IMR-90 (cell line): ENCODE measurements at regions not wholly inside any gene's neighbourhood (a gene's known extent, or its start where the extent isn't known, plus 50 kb on each side); places are given as distances from the start of the nearest gene placed in this dataset.

Experiments used
- ATAC-seq: fragments of 200-7000 bp; cut with Tn5 transposase; 2 replicates; pipeline ENCODE4 v1.9.1; 2020; ENCODE audit warnings: low read depth, mild to moderate bottlenecking, moderate library complexity
- BruUV-seq: library from RNA; stranded (reverse); fragments of 400-500 nt; replicated peaks from 2 replicates; lab custom pipeline; 2021; lab: Mats Ljungman, UMichigan
- CTCF ChIA-PET: fragments of 300-600 bp; formaldehyde crosslinking; extraction: SDS; loops from one replicate; lab custom pipeline; 2021; ENCODE audit warnings: antibody characterized with exemption; lab: Yijun Ruan, JAX
- POLR2A ChIA-PET: fragments of 300-600 bp; sonication (Branson Sonifier 250); formaldehyde crosslinking; loops from one replicate; lab custom pipeline; 2022; ENCODE audit warnings: antibody characterized with exemption; ENCODE audit not compliant: unreplicated experiment; lab: Charles Lee
- DNase-seq: peaks from one replicate; pipeline ENCODE4 v3.0.0; 2013
- H2AFZ ChIP-seq: replicated peaks from 2 replicates; pipeline ENCODE3; 2013; ENCODE audit warnings: low read length, mild to moderate bottlenecking; ENCODE audit not compliant: poor library complexity
- H2AK5ac ChIP-seq: 2 replicates; pipeline ENCODE4 v1.6.1; 2013; ENCODE audit warnings: low read depth, low read length, inconsistent platforms
- H2AK9ac ChIP-seq: replicated peaks from 2 replicates; pipeline ENCODE3; 2013; ENCODE audit warnings: mild to moderate bottlenecking, low read depth, low read length, moderate library complexity; ENCODE audit not compliant: poor library complexity
- H2BK120ac ChIP-seq: 2 replicates; pipeline ENCODE4 v1.6.1; 2013; ENCODE audit warnings: low read depth, low read length, inconsistent platforms
- H2BK15ac ChIP-seq: 3 replicates; pipeline ENCODE4 v1.6.1; 2013; ENCODE audit warnings: low read depth, low read length, inconsistent platforms
- H2BK20ac ChIP-seq: 2 replicates; pipeline ENCODE4 v1.6.1; 2013; ENCODE audit warnings: low read depth, mild to moderate bottlenecking, inconsistent platforms, low read length, moderate library complexity
- H2BK5ac ChIP-seq: 2 replicates; pipeline ENCODE4 v1.6.1; 2013; ENCODE audit warnings: mild to moderate bottlenecking, low read depth, low read length, inconsistent platforms; ENCODE audit not compliant: poor library complexity, severe bottlenecking
- H3K14ac ChIP-seq: replicated peaks from 2 replicates; pipeline ENCODE4 v1.6.1; 2013; ENCODE audit warnings: low read depth, low read length, inconsistent platforms
- H3K18ac ChIP-seq: 2 replicates; pipeline ENCODE4 v1.6.1; 2013; ENCODE audit warnings: low read depth, low read length, control low read depth
- H3K23ac ChIP-seq: 2 replicates; pipeline ENCODE4 v1.6.1; 2013; ENCODE audit warnings: low read depth, low read length, inconsistent platforms
- H3K27ac ChIP-seq: 2 replicates; pipeline ENCODE4 v1.5.1; 2013; ENCODE audit warnings: mild to moderate bottlenecking, control low read depth, low read length; ENCODE audit not compliant: insufficient read depth
- H3K27me3 ChIP-seq: 2 replicates; pipeline ENCODE4 v1.6.1; 2013; ENCODE audit warnings: low read length; ENCODE audit not compliant: control insufficient read depth, insufficient read depth
- H3K36me3 ChIP-seq: 2 replicates; pipeline ENCODE4 v1.6.1; 2013; ENCODE audit warnings: low read length, mixed read lengths; ENCODE audit not compliant: control insufficient read depth, insufficient read depth
- H3K4ac ChIP-seq: 2 replicates; pipeline ENCODE4 v1.6.1; 2013; ENCODE audit warnings: low read depth, low read length, inconsistent platforms
- H3K4me1 ChIP-seq: 2 replicates; pipeline ENCODE4 v1.6.1; 2013; ENCODE audit warnings: low read length, mixed read lengths; ENCODE audit not compliant: control insufficient read depth, insufficient read depth
- H3K4me2 ChIP-seq: 2 replicates; pipeline ENCODE4 v1.6.1; 2013; ENCODE audit warnings: low read depth, mild to moderate bottlenecking, control low read depth, low read length, moderate library complexity
- H3K4me3 ChIP-seq: 2 replicates; pipeline ENCODE4 v1.5.1; 2013; ENCODE audit warnings: low read depth, mild to moderate bottlenecking, control low read depth, low read length, moderate library complexity; ENCODE audit not compliant: insufficient read depth
- H3K56ac ChIP-seq: 2 replicates; pipeline ENCODE4 v1.6.1; 2013; ENCODE audit warnings: low read length, inconsistent platforms; ENCODE audit not compliant: insufficient read depth; ENCODE audit errors: extremely low read depth
- H3K79me1 ChIP-seq, 2 experiments: 2 replicates each; pipeline ENCODE4 v1.6.1; 2013; ENCODE audit warnings: low read length in 2 of 2, inconsistent platforms in 1 of 2, low read depth in 1 of 2
- H3K9ac ChIP-seq: 2 replicates; pipeline ENCODE4 v1.6.1; 2013; ENCODE audit warnings: low read depth, low read length, control low read depth
- H3K9me1 ChIP-seq: 2 replicates; pipeline ENCODE4 v1.6.1; 2013; ENCODE audit warnings: low read length, inconsistent platforms; ENCODE audit not compliant: insufficient read depth
- H3K9me3 ChIP-seq: 2 replicates; pipeline ENCODE4 v1.6.1; 2013; ENCODE audit warnings: low read length; ENCODE audit not compliant: control insufficient read depth, insufficient read depth
- H4K20me1 ChIP-seq: 2 replicates; pipeline ENCODE4 v1.6.1; 2013; ENCODE audit warnings: low read length, inconsistent platforms; ENCODE audit not compliant: insufficient read depth
- H4K5ac ChIP-seq: 2 replicates; pipeline ENCODE4 v1.6.1; 2013; ENCODE audit warnings: mild to moderate bottlenecking, low read depth, low read length, control low read depth
- H4K8ac ChIP-seq, 2 experiments: 2 replicates each; pipeline ENCODE4 v1.6.1; 2013; ENCODE audit warnings: low read depth in 2 of 2, low read length in 2 of 2, control low read depth in 1 of 2, inconsistent platforms in 1 of 2
- H4K91ac ChIP-seq: 2 replicates; pipeline ENCODE4 v1.6.1; 2013; ENCODE audit warnings: low read depth, low read length, inconsistent platforms; ENCODE audit not compliant: insufficient read depth
- BHLHE40 ChIP-seq: fragments of 150-350 bp; IDR thresholded peaks from 2 replicates; pipeline ENCODE4 v1.6.1; 2016; ENCODE audit warnings: mild to moderate bottlenecking, low read depth, low read length
- CEBPB ChIP-seq: IDR thresholded peaks from 2 replicates; pipeline ENCODE4 v1.6.1; 2012; ENCODE audit warnings: low read depth, low read length, improper control_type of control experiment
- CTCF ChIP-seq: conservative IDR thresholded peaks from 2 replicates; pipeline ENCODE4 v1.5.1; 2012; ENCODE audit warnings: mild to moderate bottlenecking, low read depth, low read length, improper control_type of control experiment
- ELK1 ChIP-seq: fragments of 150-350 bp; IDR thresholded peaks from 2 replicates; pipeline ENCODE4 v1.6.1; 2016; ENCODE audit warnings: low read depth, mild to moderate bottlenecking, low read length, moderate library complexity, borderline replicate concordance
- FOS ChIP-seq: fragments of 150-350 bp; IDR thresholded peaks from 2 replicates; pipeline ENCODE4 v1.6.1; 2016; ENCODE audit warnings: low read depth, low read length
- MAFK ChIP-seq: IDR thresholded peaks from 2 replicates; pipeline ENCODE4 v1.6.1; 2012; ENCODE audit warnings: low read depth, low read length, improper control_type of control experiment
- MAZ ChIP-seq: IDR thresholded peaks from 2 replicates; pipeline ENCODE4 v1.6.1; 2012; ENCODE audit warnings: low read depth, mild to moderate bottlenecking, low read length, improper control_type of control experiment, moderate library complexity, borderline replicate concordance
- NFE2L2 ChIP-seq: fragments of 150-350 bp; IDR thresholded peaks from 2 replicates; pipeline ENCODE4 v1.6.1; 2016; ENCODE audit warnings: low read depth, mild to moderate bottlenecking, low read length
- POLR2A ChIP-seq: IDR thresholded peaks from 2 replicates; pipeline ENCODE4 v1.6.1; 2012; ENCODE audit warnings: mild to moderate bottlenecking, low read depth, low read length
- WGBS, 2 experiments: methylation state at CpG; one replicate each; pipeline versions ENCODE4 v1.1.5 to v1.1.7; 2013; ENCODE audit warnings: missing lambda C conversion rate in 2 of 2; ENCODE audit not compliant: insufficient read length in 1 of 2; ENCODE audit errors: extremely low coverage in 2 of 2; 5-methylcytosine and 5-hydroxymethylcytosine counted together
- dilution Hi-C: fragments of 300-500 bp; cut with HindIII; formaldehyde crosslinking; loops from one replicate; pipeline ENCODE4 v1.14.3; 2018; ENCODE audit warnings: low sequenced_read_pairs; ENCODE audit not compliant: unreplicated experiment
- in situ Hi-C: fragments of 300-500 bp; cut with MboI; formaldehyde crosslinking; loops from 3 replicates; pipeline ENCODE4 v1.14.3; 2019; ENCODE audit warnings: low sequenced_read_pairs, inconsistent platforms, mixed read lengths
- intact Hi-C: fragments of 100-400 bp; cut with micrococcal nuclease; formaldehyde crosslinking; loops from 2 replicates; pipeline ENCODE4 v1.10.0; 2022

- H3K4me3 ChIP-seq: no peak overlapping the region
- in situ Hi-C loops: no loop called here
- H2BK15ac ChIP-seq: no peak overlapping the region
- DNase-seq (no peak), ATAC-seq (no peak)
- no peak overlapping the region for H2AK9ac ChIP-seq
- H3K27me3 ChIP-seq: no peaks in the 10 kb centered on the region
- H4K8ac ChIP-seq: no peak overlapping the region
- H2AFZ ChIP-seq: no peak overlapping the region
- intact Hi-C loops: loop anchor here (10.0 kb wide), 1 partner anchor 775 kb away; no protein-coding TSS in a partner anchor
- H3K18ac ChIP-seq: no peak overlapping the region
- no peak overlapping the region for H2BK5ac ChIP-seq
- no peak overlapping the region for H3K4me2 ChIP-seq
- no peak overlapping the region for H3K56ac ChIP-seq
- H3K9ac ChIP-seq: no peak overlapping the region
- no peaks in the 10 kb centered on the region for H3K36me3 ChIP-seq
- H3K79me1 ChIP-seq: no peaks in the 10 kb centered on the region
- H4K91ac ChIP-seq: no peak overlapping the region
- no peak overlapping the region for H4K5ac ChIP-seq
- POLR2A ChIA-PET: no interaction called here
- H4K20me1 ChIP-seq: no peaks in the 10 kb centered on the region
- H2AK5ac ChIP-seq: no peak overlapping the region
- H2BK20ac ChIP-seq: no peak overlapping the region
- no peak overlapping the region for H2BK120ac ChIP-seq
- BruUV-seq: no TSS peak
- peaks cover 2% of the 10 kb centered on the region for H3K9me3 ChIP-seq
- H3K4ac ChIP-seq: no peak overlapping the region
- WGBS, 2 experiments: no CpG with 5 or more reads among the region's 2 CpGs
- no peak overlapping the region for H3K14ac ChIP-seq
- CTCF ChIA-PET: no interaction called here
- no peak overlapping the region for H3K23ac ChIP-seq
- no peak overlapping the region for H3K27ac ChIP-seq
- TF ChIP-seq MAZ: no peak
- TF ChIP-seq CEBPB: no peak
- no peak for TF ChIP-seq CTCF
- TF ChIP-seq ELK1: no peak
- no peak for TF ChIP-seq BHLHE40
- no peak for TF ChIP-seq POLR2A
- no peak for TF ChIP-seq NFE2L2
- TF ChIP-seq FOS: no peak
- no peak for TF ChIP-seq MAFK
- H3K9me1 ChIP-seq: no peaks in the 10 kb centered on the region
- peaks cover 12% of the 10 kb centered on the region for H3K4me1 ChIP-seq
- dilution Hi-C loops: no loop called here
Measured at GRCh38 chr3:177610262-177610661, 413.0 kb upstream of the TBL1XR1 start.
